GM21717 (cell line): ENCODE measurements at regions not wholly inside any gene's neighbourhood (a gene's known extent, or its start where the extent isn't known, plus 50 kb on each side); places are given as distances from the start of the nearest gene placed in this dataset.
"Not testable (repeated sequence)": the region's sequence is repeated elsewhere in the genome, so short reads cannot be mapped to it uniquely, and the experiment has no call there.

Source experiments
- ATAC-seq: cut with Tn5 transposase; IDR thresholded peaks from one replicate; pipeline ENCODE4 v1.9.1; 2021; ENCODE audit warnings: mild to moderate bottlenecking, moderate library complexity; ENCODE audit not compliant: unreplicated experiment

DNA sequence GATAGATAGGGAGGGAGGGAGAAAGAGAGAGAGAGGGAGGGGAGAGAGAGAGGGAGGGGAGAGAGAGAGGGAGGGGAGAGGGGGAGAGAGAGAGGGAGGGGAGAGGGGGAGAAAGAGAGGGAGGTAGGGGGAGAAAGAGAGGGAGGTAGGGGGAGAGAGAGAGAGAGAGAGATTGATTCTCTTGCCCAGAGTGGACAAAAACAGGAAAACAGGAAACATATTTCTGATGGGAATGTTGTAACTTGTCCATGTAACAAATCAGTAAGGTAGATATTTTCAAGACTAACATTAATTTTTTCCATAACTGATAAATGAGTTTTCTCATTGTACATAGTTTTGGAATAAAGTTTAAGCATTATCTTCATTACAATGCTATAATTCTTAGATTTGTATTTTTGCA lies 811.7 kb upstream of the GRAMD2B start:
- no peak for ATAC-seq

GRCh38 chr5:125612181-125612721 lies 811.0 kb upstream of the GRAMD2B start:
- ATAC-seq: no peak

- no peak for ATAC-seq
These were observed 810.4 kb upstream of the GRAMD2B start for GRCh38 chr5:125612776-125613175.

GRCh38 chr5:125630237-125630636 lies 793.0 kb upstream of the GRAMD2B start:
- no peak for ATAC-seq

- ATAC-seq: no peak
These were observed 789.7 kb upstream of the GRAMD2B start for GRCh38 chr5:125633523-125633922.

- no peak for ATAC-seq
These were observed 788.9 kb upstream of the GRAMD2B start for GRCh38 chr5:125634216-125634835.

DNA sequence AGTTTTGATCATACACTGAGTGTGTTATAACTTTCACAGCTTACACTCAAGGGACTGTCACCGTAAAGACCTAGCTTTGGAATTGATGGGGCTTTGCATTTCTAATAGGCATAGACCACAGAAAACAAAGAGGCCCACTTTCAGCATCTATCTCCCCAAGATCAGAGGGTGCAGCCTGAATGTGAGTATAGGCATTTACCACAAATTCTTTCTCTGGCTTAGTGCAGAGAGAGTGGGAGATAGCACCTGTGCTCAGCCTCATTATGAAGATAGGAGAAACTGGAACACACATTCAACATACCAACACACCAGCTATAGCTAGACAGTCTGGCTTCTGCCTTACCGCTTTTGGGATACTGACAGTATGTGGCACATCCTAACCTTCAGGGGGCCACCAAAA lies 783.4 kb upstream of the GRAMD2B start:
- ATAC-seq: no peak

- ATAC-seq: no peak
These were observed 770.4 kb upstream of the GRAMD2B start for GRCh38 chr5:125652761-125653160.

DNA sequence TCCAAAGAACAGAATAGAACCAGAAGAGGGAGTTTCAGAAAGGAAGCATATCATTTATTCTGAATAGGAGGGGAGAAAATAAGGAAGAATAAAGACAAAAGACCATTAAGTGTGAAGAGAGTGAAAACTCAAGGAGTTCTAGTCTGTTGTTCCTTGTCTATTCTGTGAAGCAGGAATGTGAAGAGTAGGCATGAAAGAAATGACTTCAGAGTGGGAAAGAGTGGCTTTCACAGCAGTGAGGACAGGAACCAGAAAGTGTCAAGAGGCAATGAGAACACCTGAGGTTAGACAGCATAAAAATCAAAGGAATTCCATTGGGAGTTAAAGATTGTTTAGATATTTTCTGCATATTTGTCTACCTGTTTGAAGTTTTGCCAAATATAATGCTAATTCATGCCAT lies 768.8 kb upstream of the GRAMD2B start:
- ATAC-seq: no peak

- no peak for ATAC-seq
These were observed 768.1 kb upstream of the GRAMD2B start for GRCh38 chr5:125655156-125655555.

GRCh38 chr5:125657936-125658335 lies 765.3 kb upstream of the GRAMD2B start:
- ATAC-seq: no peak

- no peak for ATAC-seq
These were observed 763.7 kb upstream of the GRAMD2B start for GRCh38 chr5:125659316-125660023.

DNA sequence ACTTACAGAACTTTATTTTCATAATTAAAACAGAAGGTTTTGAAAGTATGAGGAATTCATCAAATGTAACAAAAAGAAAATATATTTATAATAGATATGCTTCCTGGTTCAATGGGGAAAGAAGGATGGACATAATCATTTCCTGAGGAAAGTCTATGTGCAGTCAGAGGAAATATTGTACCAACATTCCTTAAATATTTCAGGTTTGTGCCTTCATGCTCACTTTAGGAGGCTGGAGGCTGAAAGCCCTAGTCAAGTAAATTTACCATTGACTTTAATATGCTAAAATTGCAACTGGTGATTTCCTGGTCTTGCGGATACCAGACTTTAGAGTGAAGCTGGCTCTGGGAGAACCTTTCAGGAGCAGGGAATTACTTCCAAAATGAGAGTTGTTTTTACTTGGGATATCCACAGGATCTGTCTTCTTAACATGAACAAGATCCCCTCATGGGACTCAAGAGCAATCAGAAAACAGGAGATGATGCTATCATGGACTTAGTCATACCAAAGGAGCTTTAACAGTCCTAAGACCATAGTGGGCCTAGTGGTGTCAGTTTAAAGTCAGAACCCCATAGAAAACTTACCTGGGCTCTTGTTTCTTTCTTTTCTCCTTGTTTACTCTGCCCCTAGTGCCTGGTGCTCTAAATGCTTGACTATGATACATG lies 762.8 kb upstream of the GRAMD2B start:
- ATAC-seq: no peak

DNA sequence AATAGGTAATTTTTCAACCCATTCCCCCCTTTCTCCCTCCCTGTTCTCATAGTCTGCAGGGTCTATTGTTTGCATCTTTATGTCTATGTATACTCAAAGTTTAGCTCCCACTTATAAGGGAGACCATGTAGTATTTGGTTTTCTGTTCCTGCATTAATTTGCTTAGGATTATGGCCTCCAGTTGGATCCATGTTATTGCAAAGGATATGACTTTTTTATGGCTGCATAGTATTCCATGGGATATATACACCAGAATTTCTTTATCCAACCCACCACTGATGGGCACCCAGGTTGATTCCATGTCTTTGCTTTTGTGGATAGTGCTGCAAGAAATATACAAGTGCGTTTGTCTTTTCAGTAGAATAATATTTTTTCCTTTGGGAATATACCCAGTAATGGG lies 761.6 kb upstream of the GRAMD2B start:
- ATAC-seq: no peak

DNA sequence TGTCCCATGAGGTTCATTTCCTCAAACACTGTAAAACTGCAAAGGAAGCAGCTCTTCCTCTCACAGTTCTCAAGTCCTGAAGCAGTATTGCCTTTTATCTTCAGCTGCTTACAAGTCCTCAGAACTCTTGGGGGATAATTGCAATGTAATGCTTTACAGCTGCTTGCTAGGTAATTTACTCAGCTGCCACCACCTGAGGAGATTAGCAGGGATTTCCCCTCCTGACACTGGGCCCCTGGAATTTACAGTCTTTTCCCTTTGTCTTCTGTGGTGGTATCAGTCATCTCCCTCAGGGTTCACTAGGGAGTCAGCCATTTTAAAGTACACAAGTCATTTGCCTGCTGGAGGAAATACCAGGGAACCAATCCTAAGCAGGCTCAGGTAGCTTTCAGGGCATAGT lies 754.3 kb upstream of the GRAMD2B start:
- ATAC-seq: no peak

- no peak for ATAC-seq
These were observed 749.8 kb upstream of the GRAMD2B start for GRCh38 chr5:125673359-125673950.

- ATAC-seq: no peak
These were observed 743.7 kb upstream of the GRAMD2B start for GRCh38 chr5:125679522-125679921.

GRCh38 chr5:125683669-125684068 lies 739.5 kb upstream of the GRAMD2B start:
- ATAC-seq: no peak

DNA sequence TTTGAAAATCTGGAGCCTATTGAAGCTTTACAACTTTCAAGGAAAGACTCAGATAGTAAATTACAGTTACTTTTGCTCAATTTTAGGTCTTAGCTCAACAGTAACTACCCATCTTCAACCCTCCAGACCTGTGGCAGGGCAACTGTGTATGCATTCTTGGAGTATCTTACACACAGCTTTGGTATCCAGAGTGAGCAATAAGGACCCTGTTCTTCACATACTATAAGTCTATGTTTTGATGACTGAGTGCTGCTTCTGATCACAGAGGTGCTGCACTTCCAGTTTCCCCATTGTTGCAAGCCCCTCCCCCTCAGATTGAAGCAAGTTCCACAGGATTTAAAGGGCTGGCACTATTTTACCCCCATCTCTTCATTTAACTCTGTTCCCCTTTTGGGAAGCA lies 737.4 kb upstream of the GRAMD2B start:
- ATAC-seq: no peak

DNA sequence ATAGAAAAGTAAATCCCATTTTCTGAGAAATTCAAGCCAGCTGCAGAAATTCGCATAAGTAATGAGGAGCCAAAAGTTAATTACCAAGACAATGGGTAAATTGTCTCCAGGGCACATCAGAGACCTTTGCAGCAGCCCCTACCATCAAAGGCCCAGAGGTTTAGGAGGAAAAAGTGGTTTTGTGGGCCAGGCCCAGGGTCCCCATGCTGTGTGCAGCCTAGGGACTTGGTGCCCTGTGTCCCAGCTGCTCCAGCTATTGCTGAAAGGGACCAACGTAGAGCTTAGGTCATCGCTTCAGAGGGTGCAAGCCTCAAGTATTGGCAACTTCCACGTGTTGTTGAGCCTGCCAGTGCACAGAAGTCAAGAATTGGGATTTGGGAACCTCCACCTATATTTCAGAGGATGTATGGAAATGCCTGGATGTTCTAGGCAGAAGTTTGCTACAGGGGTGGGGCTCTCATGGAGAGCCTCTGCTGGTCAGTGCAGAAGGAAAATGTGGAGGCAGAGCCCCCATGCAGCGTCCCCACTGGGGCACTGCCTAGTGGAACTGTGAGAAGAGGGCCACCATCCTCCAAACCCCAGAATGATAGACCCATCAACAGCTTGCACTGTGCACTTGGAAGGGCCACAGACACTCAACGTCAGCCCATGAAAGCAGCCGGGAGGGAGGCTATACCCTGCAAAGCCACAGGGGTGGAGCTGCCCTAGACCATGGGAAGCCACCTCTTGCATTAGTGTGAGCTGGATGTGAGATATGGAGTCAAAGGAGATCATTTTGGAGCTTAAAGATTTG lies 731.3 kb upstream of the GRAMD2B start:
- ATAC-seq: not testable (repeated sequence)
